OCI-LY1 (cell line): ENCODE measurements at regions not wholly inside any gene's neighbourhood (a gene's known extent, or its start where the extent isn't known, plus 50 kb on each side); places are given as distances from the start of the nearest gene placed in this dataset.

Experiments used
- H2AFZ ChIP-seq: fragments of 200-600 bp; sonication (generic), shearing (Covaris generic); 2 replicates; pipeline ENCODE4 v1.6.0; 2014; ENCODE audit warnings: antibody characterized with exemption, mild to moderate bottlenecking, low read length
- H3F3A ChIP-seq: fragments of 200-600 bp; sonication (generic), shearing (Covaris generic); 2 replicates; pipeline ENCODE4 v1.6.0; 2014; ENCODE audit warnings: mild to moderate bottlenecking, antibody characterized with exemption, low read length, moderate library complexity; ENCODE audit not compliant: insufficient read depth
- H3K27ac ChIP-seq: fragments of 200-600 bp; sonication (generic); 2 replicates; pipeline ENCODE4 v1.5.1; 2014; ENCODE audit warnings: low read length, mixed run types, mild to moderate bottlenecking, low read depth; ENCODE audit not compliant: poor library complexity, severe bottlenecking
- H3K27me3 ChIP-seq: fragments of 200-600 bp; sonication (generic); 2 replicates; pipeline ENCODE4 v1.6.0; 2014; ENCODE audit warnings: antibody characterized with exemption, mild to moderate bottlenecking, low read length, moderate library complexity; ENCODE audit not compliant: insufficient read depth
- H3K36me3 ChIP-seq: fragments of 200-600 bp; sonication (generic); 2 replicates; pipeline ENCODE4 v1.6.1; 2014; ENCODE audit warnings: mild to moderate bottlenecking, antibody characterized with exemption, low read length, moderate library complexity, mixed read lengths; ENCODE audit not compliant: insufficient read depth
- H3K4me1 ChIP-seq: fragments of 200-600 bp; sonication (generic); 2 replicates; pipeline ENCODE4 v1.5.1; 2014; ENCODE audit warnings: mild to moderate bottlenecking, low read length, moderate library complexity; ENCODE audit not compliant: insufficient read depth, severe bottlenecking
- H3K4me2 ChIP-seq: fragments of 200-600 bp; sonication (generic), shearing (Covaris generic); 2 replicates; pipeline ENCODE4 v1.6.1; 2014; ENCODE audit warnings: low read length
- H3K4me3 ChIP-seq: fragments of 200-600 bp; sonication (generic); 2 replicates; pipeline ENCODE4 v1.5.1; 2014; ENCODE audit warnings: low read length, low read depth, mild to moderate bottlenecking, mixed read lengths; ENCODE audit not compliant: poor library complexity, severe bottlenecking
- H3K79me2 ChIP-seq: fragments of 200-600 bp; shearing (Covaris generic); 2 replicates; pipeline ENCODE4 v1.6.1; 2016; ENCODE audit warnings: mixed run types, low read length, mixed read lengths; ENCODE audit not compliant: insufficient read depth
- H3K9ac ChIP-seq: fragments of 200-600 bp; sonication (generic), shearing (Covaris generic); 2 replicates; pipeline ENCODE4 v1.6.1; 2014; ENCODE audit warnings: mild to moderate bottlenecking, low read length, mixed read lengths
- H3K9me2 ChIP-seq: fragments of 200-600 bp; sonication (generic), shearing (Covaris generic); 2 replicates; pipeline ENCODE4 v1.6.1; 2014; ENCODE audit warnings: low read depth, mild to moderate bottlenecking, low read length, mixed read lengths
- H3K9me3 ChIP-seq: fragments of 200-600 bp; shearing (Covaris generic); 2 replicates; pipeline ENCODE4 v1.6.1; 2014; ENCODE audit warnings: low read length, mixed read lengths
- H4K20me1 ChIP-seq: fragments of 200-600 bp; sonication (generic), shearing (Covaris generic); 2 replicates; pipeline ENCODE4 v1.6.0; 2016; ENCODE audit warnings: mild to moderate bottlenecking, low read length; ENCODE audit not compliant: insufficient read depth
- CTCF ChIP-seq: fragments of 200-600 bp; sonication (generic), shearing (Covaris generic); IDR thresholded peaks from 2 replicates; pipeline ENCODE4 v1.5.1; 2017; ENCODE audit warnings: mild to moderate bottlenecking, antibody characterized with exemption, low read length, moderate library complexity, mixed read lengths
- EZH2 ChIP-seq: fragments of 200-600 bp; sonication (generic), shearing (Covaris generic); IDR thresholded peaks from 2 replicates; pipeline ENCODE4 v1.8.0; 2017; ENCODE audit warnings: borderline replicate concordance, mixed run types, mild to moderate bottlenecking, antibody characterized with exemption, low read length, moderate library complexity, mixed read lengths

DNA sequence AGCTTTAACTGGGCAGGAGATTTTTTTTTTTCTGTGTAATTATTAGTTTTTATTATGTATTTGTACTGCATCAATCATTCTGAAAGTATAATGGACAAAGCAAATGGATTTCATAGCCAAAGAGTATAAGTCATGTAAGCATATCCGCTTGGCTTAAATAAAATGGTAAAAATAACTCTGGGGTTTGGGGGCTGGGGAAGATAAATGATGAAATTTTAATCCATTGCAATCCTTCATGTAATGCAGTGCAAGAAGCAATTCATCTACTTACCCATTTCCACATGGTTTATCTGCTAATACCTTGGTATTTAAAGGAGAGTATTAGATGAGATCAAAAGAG, 781.4 kb downstream of the QKI start:
- TF ChIP-seq CTCF (no peak), EZH2 (no peak)
- no peaks in the 10 kb centered on the region for H3K9me3 ChIP-seq
- no peaks in the 10 kb centered on the region for H3K4me1 ChIP-seq
- H4K20me1 ChIP-seq = no peaks in the 10 kb centered on the region
- H3K27ac ChIP-seq = no peak overlapping the region
- H3K4me3 ChIP-seq = no peak overlapping the region
- H3K4me2 ChIP-seq = no peak overlapping the region
- no peaks in the 10 kb centered on the region for H3K79me2 ChIP-seq
- no peak overlapping the region for H3K9ac ChIP-seq
- H2AFZ ChIP-seq = no peak overlapping the region
- no peaks in the 10 kb centered on the region for H3F3A ChIP-seq
- no peaks in the 10 kb centered on the region for H3K36me3 ChIP-seq
- H3K9me2 ChIP-seq = no peaks in the 10 kb centered on the region
- no peaks in the 10 kb centered on the region for H3K27me3 ChIP-seq

GRCh38 chr6:164195278-164195941, 780.9 kb downstream of the QKI start:
- Histone ChIP-seq H3K4me3 (no peak overlapping the region), H3K9me2 (no peaks in the 10 kb centered on the region), H3K36me3 (no peaks in the 10 kb centered on the region), H3K27me3 (no peaks in the 10 kb centered on the region), H4K20me1 (no peaks in the 10 kb centered on the region), H3K4me2 (no peak overlapping the region), H3K4me1 (no peaks in the 10 kb centered on the region), H3F3A (no peaks in the 10 kb centered on the region), H3K79me2 (no peaks in the 10 kb centered on the region), H3K9me3 (no peaks in the 10 kb centered on the region), H3K27ac (no peak overlapping the region), H2AFZ (no peak overlapping the region), H3K9ac (no peak overlapping the region)
- no peak for TF ChIP-seq EZH2
- no peak for TF ChIP-seq CTCF

DNA sequence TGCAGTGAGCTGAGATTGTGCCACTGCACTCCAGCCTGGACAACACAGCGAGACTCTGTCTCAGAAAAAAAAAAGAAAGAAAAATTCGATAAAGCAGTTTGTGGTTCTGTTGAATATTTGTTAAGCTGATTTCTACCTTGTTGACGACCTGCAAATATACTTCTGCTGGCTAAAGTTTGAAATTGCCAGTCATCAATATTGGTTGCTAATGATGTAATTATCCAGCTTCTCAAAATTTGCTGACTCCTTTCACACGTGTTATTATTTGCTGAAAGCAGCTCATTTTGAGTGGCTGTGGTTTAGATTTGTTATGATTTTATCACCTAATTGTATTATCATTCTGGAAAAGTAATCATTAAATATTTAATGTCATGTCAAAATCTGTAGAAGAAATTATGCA, 774.3 kb downstream of the QKI start:
- no peaks in the 10 kb centered on the region for H3K9me2 ChIP-seq
- H3K36me3 ChIP-seq = no peaks in the 10 kb centered on the region
- H3K4me2 ChIP-seq = no peak overlapping the region
- H3K4me1 ChIP-seq = no peaks in the 10 kb centered on the region
- no peak overlapping the region for H2AFZ ChIP-seq
- no peaks in the 10 kb centered on the region for H3F3A ChIP-seq
- no peaks in the 10 kb centered on the region for H3K79me2 ChIP-seq
- no peak for TF ChIP-seq CTCF
- TF ChIP-seq EZH2 = no peak
- no peaks in the 10 kb centered on the region for H4K20me1 ChIP-seq
- no peaks in the 10 kb centered on the region for H3K27me3 ChIP-seq
- H3K9ac ChIP-seq = no peak overlapping the region
- no peak overlapping the region for H3K4me3 ChIP-seq
- no peaks in the 10 kb centered on the region for H3K9me3 ChIP-seq
- no peak overlapping the region for H3K27ac ChIP-seq
